ENCODE measurements at regions not wholly inside any gene's neighbourhood (a gene's known extent, or its start where the extent isn't known, plus 50 kb on each side); places are given as distances from the start of the nearest gene placed in this dataset.

DNA sequence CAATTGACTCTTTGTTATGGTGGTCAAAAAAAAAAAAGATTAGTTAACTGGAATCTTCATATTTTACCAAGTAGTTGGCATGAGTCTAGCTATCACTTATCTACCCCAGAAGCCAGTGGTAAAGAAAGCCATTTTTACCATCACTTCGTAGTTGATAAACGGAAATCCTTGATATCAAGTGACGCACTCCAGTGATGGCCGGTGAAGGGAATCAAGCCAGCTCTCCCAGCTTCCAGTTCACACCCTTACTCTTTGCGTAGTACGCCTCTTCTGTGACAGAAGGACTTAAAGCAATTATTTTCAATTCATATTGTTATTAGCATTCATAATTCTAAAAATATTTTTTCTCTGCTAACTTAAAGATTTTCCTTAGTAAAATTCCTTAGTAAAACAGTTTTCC, 447.9 kb downstream of the GPATCH2 start:
- Histone ChIP-seq H2AFZ (ENCODE audit: low read length) (no peak overlapping the region), H4K20me1 (ENCODE audit: control insufficient read depth, extremely low read depth, insufficient read depth, low read length) (no peaks in the 10 kb centered on the region), H3K79me2 (ENCODE audit: control insufficient read depth, insufficient read depth, low read length) (no peaks in the 10 kb centered on the region), H3K9ac (ENCODE audit: insufficient read depth, low read length) (no peak overlapping the region), H3K27me3 (ENCODE audit: control insufficient read depth, insufficient read depth, low read length) (no peaks in the 10 kb centered on the region), H3K4me3 (replicated peaks in 1 of 4; ENCODE audit: control extremely low read depth in 1 of 4, insufficient read depth in 1 of 4, low read depth in 3 of 4, low read length in 4 of 4) (no peak overlapping the region), H3K4me1 (ENCODE audit: control insufficient read depth, extremely low read depth, insufficient read depth, low read length) (no peaks in the 10 kb centered on the region), H3K27ac (ENCODE audit: insufficient read depth, low read length) (no peak overlapping the region), H3K9me3 (ENCODE audit: control insufficient read depth, insufficient read depth, low read depth, low read length) (no peaks in the 10 kb centered on the region), H3K4me2 (ENCODE audit: extremely low read depth, insufficient read depth, low read length) (no peak overlapping the region), H3K36me3 (ENCODE audit: control insufficient read depth, insufficient read depth, low read length) (no peaks in the 10 kb centered on the region)
- DNase-seq (ENCODE audit: low read depth in 2 of 2) = no peak
- TF ChIP-seq CTCF (conservative IDR thresholded peaks at IDR 0.05 in 1 of 2, IDR thresholded peaks at IDR 0.05 in 1 of 2; ENCODE audit: low read depth in 1 of 2, low read length in 2 of 2) (no peak), EZH2 (IDR thresholded peaks at IDR 0.05; ENCODE audit: low read length, missing control alignments) (no peak)

- H4K20me1 ChIP-seq (ENCODE audit: control insufficient read depth, extremely low read depth, insufficient read depth, low read length) = no peaks in the 10 kb centered on the region
- H3K9me3 ChIP-seq (ENCODE audit: control insufficient read depth, insufficient read depth, low read depth, low read length) = no peaks in the 10 kb centered on the region
- H3K36me3 ChIP-seq (ENCODE audit: control insufficient read depth, insufficient read depth, low read length) = no peaks in the 10 kb centered on the region
- H3K79me2 ChIP-seq (ENCODE audit: control insufficient read depth, insufficient read depth, low read length) = no peaks in the 10 kb centered on the region
- no peak overlapping the region for H3K9ac ChIP-seq (ENCODE audit: insufficient read depth, low read length)
- H2AFZ ChIP-seq (ENCODE audit: low read length) = no peak overlapping the region
- no peak overlapping the region for H3K27ac ChIP-seq (ENCODE audit: insufficient read depth, low read length)
- H3K4me3 ChIP-seq (replicated peaks in 1 of 4; ENCODE audit: control extremely low read depth in 1 of 4, insufficient read depth in 1 of 4, low read depth in 3 of 4, low read length in 4 of 4) = no peak overlapping the region
- no peak for DNase-seq (ENCODE audit: low read depth in 2 of 2)
- TF ChIP-seq CTCF (conservative IDR thresholded peaks at IDR 0.05 in 1 of 2, IDR thresholded peaks at IDR 0.05 in 1 of 2; ENCODE audit: low read depth in 1 of 2, low read length in 2 of 2) = no peak
- no peak for TF ChIP-seq EZH2 (IDR thresholded peaks at IDR 0.05; ENCODE audit: low read length, missing control alignments)
- H3K4me1 ChIP-seq (ENCODE audit: control insufficient read depth, extremely low read depth, insufficient read depth, low read length) = no peaks in the 10 kb centered on the region
- no peak overlapping the region for H3K4me2 ChIP-seq (ENCODE audit: extremely low read depth, insufficient read depth, low read length)
- H3K27me3 ChIP-seq (ENCODE audit: control insufficient read depth, insufficient read depth, low read length) = no peaks in the 10 kb centered on the region
Observed at GRCh38 chr1:217181756-217182155, 449.1 kb downstream of the GPATCH2 start.

- Histone ChIP-seq H3K9me3 (ENCODE audit: control insufficient read depth, insufficient read depth, low read depth, low read length) (no peaks in the 10 kb centered on the region), H3K36me3 (ENCODE audit: control insufficient read depth, insufficient read depth, low read length) (no peaks in the 10 kb centered on the region), H3K4me1 (ENCODE audit: control insufficient read depth, extremely low read depth, insufficient read depth, low read length) (no peaks in the 10 kb centered on the region), H3K79me2 (ENCODE audit: control insufficient read depth, insufficient read depth, low read length) (no peaks in the 10 kb centered on the region), H2AFZ (ENCODE audit: low read length) (no peak overlapping the region), H4K20me1 (ENCODE audit: control insufficient read depth, extremely low read depth, insufficient read depth, low read length) (no peaks in the 10 kb centered on the region), H3K4me2 (ENCODE audit: extremely low read depth, insufficient read depth, low read length) (no peak overlapping the region), H3K27ac (ENCODE audit: insufficient read depth, low read length) (no peak overlapping the region), H3K27me3 (ENCODE audit: control insufficient read depth, insufficient read depth, low read length) (no peaks in the 10 kb centered on the region), H3K4me3 (replicated peaks in 1 of 4; ENCODE audit: control extremely low read depth in 1 of 4, insufficient read depth in 1 of 4, low read depth in 3 of 4, low read length in 4 of 4) (no peak overlapping the region), H3K9ac (ENCODE audit: insufficient read depth, low read length) (no peak overlapping the region)
- DNase-seq (ENCODE audit: low read depth in 2 of 2) = no peak
- no peak for TF ChIP-seq CTCF (conservative IDR thresholded peaks at IDR 0.05 in 1 of 2, IDR thresholded peaks at IDR 0.05 in 1 of 2; ENCODE audit: low read depth in 1 of 2, low read length in 2 of 2)
- no peak for TF ChIP-seq EZH2 (IDR thresholded peaks at IDR 0.05; ENCODE audit: low read length, missing control alignments)
Observed at GRCh38 chr1:217181176-217181746, 449.6 kb downstream of the GPATCH2 start.

All from fibroblast of lung (primary cell).